ENCODE measurements at regions not wholly inside any gene's neighbourhood (a gene's known extent, or its start where the extent isn't known, plus 50 kb on each side); places are given as distances from the start of the nearest gene placed in this dataset.

DNA sequence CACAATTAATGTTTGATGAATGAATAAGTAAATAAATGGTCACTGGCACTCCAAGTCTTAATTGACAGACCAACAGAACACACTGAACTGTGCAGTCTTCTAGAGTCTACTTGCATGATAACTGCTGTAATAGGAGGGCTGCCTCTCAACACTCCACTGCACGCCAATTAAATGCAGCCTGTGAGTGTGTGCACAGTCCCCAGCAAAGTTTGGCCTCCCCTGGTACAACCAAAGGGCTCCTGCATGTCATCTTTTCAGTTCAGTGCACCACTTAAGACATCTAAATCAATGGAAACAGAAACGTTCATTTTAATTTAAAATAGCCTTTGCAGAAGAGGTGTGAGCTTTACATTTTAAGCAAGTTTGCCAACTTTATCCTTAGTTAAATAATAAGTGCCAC is 121.7 kb upstream of the USP15 start:
- Histone ChIP-seq H3K9me3 (ENCODE audit: control insufficient read depth, low read depth, low read length) (no peaks in the 10 kb centered on the region), H3K9me1 (ENCODE audit: control insufficient read depth, extremely low read depth, insufficient read depth, low read length) (no peaks in the 10 kb centered on the region), H3K4me2 (ENCODE audit: control insufficient read depth, extremely low read depth, insufficient read depth, low read depth, low read length) (no peak overlapping the region), H3K79me2 (ENCODE audit: control insufficient read depth, insufficient read depth, low read length) (no peaks in the 10 kb centered on the region), H3K4me1 (ENCODE audit: control insufficient read depth, extremely low read depth, insufficient read depth, low read length) (no peaks in the 10 kb centered on the region), H3K27me3 (ENCODE audit: control insufficient read depth, extremely low read depth, insufficient read depth, low read length) (no peaks in the 10 kb centered on the region), H3K4me3 (ENCODE audit: control insufficient read depth in 2 of 3, extremely low read depth in 1 of 3, insufficient read depth in 2 of 3, low read depth in 1 of 3, low read length in 3 of 3) (no peak overlapping the region), H3K27ac (ENCODE audit: control insufficient read depth, insufficient read depth, low read length) (no peak overlapping the region), H3K36me3 (ENCODE audit: control insufficient read depth in 2 of 2, extremely low read depth in 1 of 2, insufficient read depth in 2 of 2, low read length in 2 of 2) (no peaks in the 10 kb centered on the region), H3K9ac (ENCODE audit: control insufficient read depth, extremely low read depth, insufficient read depth, low read length) (no peak overlapping the region), H4K20me1 (ENCODE audit: control insufficient read depth, extremely low read depth, insufficient read depth, low read length) (no peaks in the 10 kb centered on the region), H2AFZ (ENCODE audit: control insufficient read depth, low read length) (no peak overlapping the region)
- TF ChIP-seq, protein P1, sequence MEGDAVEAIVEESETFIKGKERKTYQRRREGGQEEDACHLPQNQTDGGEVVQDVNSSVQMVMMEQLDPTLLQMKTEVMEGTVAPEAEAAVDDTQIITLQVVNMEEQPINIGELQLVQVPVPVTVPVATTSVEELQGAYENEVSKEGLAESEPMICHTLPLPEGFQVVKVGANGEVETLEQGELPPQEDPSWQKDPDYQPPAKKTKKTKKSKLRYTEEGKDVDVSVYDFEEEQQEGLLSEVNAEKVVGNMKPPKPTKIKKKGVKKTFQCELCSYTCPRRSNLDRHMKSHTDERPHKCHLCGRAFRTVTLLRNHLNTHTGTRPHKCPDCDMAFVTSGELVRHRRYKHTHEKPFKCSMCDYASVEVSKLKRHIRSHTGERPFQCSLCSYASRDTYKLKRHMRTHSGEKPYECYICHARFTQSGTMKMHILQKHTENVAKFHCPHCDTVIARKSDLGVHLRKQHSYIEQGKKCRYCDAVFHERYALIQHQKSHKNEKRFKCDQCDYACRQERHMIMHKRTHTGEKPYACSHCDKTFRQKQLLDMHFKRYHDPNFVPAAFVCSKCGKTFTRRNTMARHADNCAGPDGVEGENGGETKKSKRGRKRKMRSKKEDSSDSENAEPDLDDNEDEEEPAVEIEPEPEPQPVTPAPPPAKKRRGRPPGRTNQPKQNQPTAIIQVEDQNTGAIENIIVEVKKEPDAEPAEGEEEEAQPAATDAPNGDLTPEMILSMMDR (optimal IDR thresholded peaks at IDR 0.05 in 1 of 3, IDR thresholded peaks at IDR 0.05 in 1 of 3, conservative IDR thresholded peaks at IDR 0.05 in 1 of 3; ENCODE audit: extremely low read depth in 1 of 3, insufficient read depth in 2 of 3, low read length in 3 of 3): no peak
- no peak for TF ChIP-seq EZH2 (IDR thresholded peaks at IDR 0.05; ENCODE audit: low read length)
- FAIRE-seq (no peak), DNase-seq (ENCODE audit: low read depth, low spot score) (no peak)
- dilution Hi-C loops (cut with MboI; ENCODE audit: extremely low pct_ligation_motif_present, low sequenced_read_pairs): no loop called here

DNA sequence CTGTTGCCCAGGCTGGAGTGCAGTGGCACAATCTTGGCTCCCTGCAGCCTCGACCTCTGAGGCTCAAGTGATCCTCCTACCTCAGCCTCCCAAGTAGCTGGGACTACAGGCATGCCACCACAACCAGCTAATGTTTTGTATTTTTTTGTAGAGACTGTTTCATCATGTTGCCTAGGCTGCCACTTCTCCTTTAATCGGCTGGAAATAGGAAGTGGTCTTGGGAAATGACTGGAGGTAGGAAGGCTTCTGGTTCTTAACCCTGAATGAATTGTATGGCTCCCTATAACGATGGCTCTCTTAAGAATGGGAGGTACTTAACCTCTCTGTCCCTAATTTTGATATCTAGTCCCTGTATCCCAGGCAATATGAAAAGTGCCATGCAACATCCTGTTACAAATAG is 113.9 kb upstream of the USP15 start:
- H3K27ac ChIP-seq (ENCODE audit: control insufficient read depth, insufficient read depth, low read length): no peak overlapping the region
- H3K4me2 ChIP-seq (ENCODE audit: control insufficient read depth, extremely low read depth, insufficient read depth, low read depth, low read length): no peak overlapping the region
- dilution Hi-C loops (cut with MboI; ENCODE audit: extremely low pct_ligation_motif_present, low sequenced_read_pairs): no loop called here
- no peak overlapping the region for H3K4me3 ChIP-seq (ENCODE audit: control insufficient read depth in 2 of 3, extremely low read depth in 1 of 3, insufficient read depth in 2 of 3, low read depth in 1 of 3, low read length in 3 of 3)
- H3K9me1 ChIP-seq (ENCODE audit: control insufficient read depth, extremely low read depth, insufficient read depth, low read length): no peaks in the 10 kb centered on the region
- H3K9me3 ChIP-seq (ENCODE audit: control insufficient read depth, low read depth, low read length): no peaks in the 10 kb centered on the region
- H3K27me3 ChIP-seq (ENCODE audit: control insufficient read depth, extremely low read depth, insufficient read depth, low read length): no peaks in the 10 kb centered on the region
- no peak overlapping the region for H2AFZ ChIP-seq (ENCODE audit: control insufficient read depth, low read length)
- no peak for FAIRE-seq
- H3K4me1 ChIP-seq (ENCODE audit: control insufficient read depth, extremely low read depth, insufficient read depth, low read length): no peaks in the 10 kb centered on the region
- no peak for DNase-seq (ENCODE audit: low read depth, low spot score)
- no peaks in the 10 kb centered on the region for H3K79me2 ChIP-seq (ENCODE audit: control insufficient read depth, insufficient read depth, low read length)
- no peaks in the 10 kb centered on the region for H3K36me3 ChIP-seq (ENCODE audit: control insufficient read depth in 2 of 2, extremely low read depth in 1 of 2, insufficient read depth in 2 of 2, low read length in 2 of 2)
- TF ChIP-seq EZH2 (IDR thresholded peaks at IDR 0.05; ENCODE audit: low read length): no peak
- TF ChIP-seq, protein P1 (optimal IDR thresholded peaks at IDR 0.05 in 1 of 3, IDR thresholded peaks at IDR 0.05 in 1 of 3, conservative IDR thresholded peaks at IDR 0.05 in 1 of 3; ENCODE audit: extremely low read depth in 1 of 3, insufficient read depth in 2 of 3, low read length in 3 of 3): no peak
- H3K9ac ChIP-seq (ENCODE audit: control insufficient read depth, extremely low read depth, insufficient read depth, low read length): no peak overlapping the region
- no peaks in the 10 kb centered on the region for H4K20me1 ChIP-seq (ENCODE audit: control insufficient read depth, extremely low read depth, insufficient read depth, low read length)
